MCF 10A (cell line): ENCODE measurements at regions not wholly inside any gene's neighbourhood (a gene's known extent, or its start where the extent isn't known, plus 50 kb on each side); places are given as distances from the start of the nearest gene placed in this dataset.

Source experiments
- BruUV-seq: library from RNA; stranded (reverse); fragments of 400-500 nt; replicated peaks from 2 replicates; lab custom pipeline; 2021; lab: Mats Ljungman, UMichigan
- CTCF ChIA-PET: fragments of 300-600 bp; sonication (Branson Sonifier 250); formaldehyde crosslinking; extraction: SDS; loops from one replicate; lab custom pipeline; 2021; ENCODE audit warnings: antibody characterized with exemption, inconsistent platforms; lab: Yijun Ruan, JAX
- POLR2A ChIA-PET: fragments of 300-600, 350-650 bp; sonication (Branson Sonifier 250); formaldehyde crosslinking; extraction: SDS; loops from one replicate; lab custom pipeline; 2020; ENCODE audit warnings: antibody characterized with exemption, inconsistent platforms; lab: Yijun Ruan, JAX
- DNase-seq: peaks from one replicate; pipeline ENCODE4 v3.0.0-alpha.2; 2018; ENCODE audit not compliant: unreplicated experiment
- H3K27ac Mint-ChIP-seq: one replicate; pipeline ENCODE4 v1.8.0; 2022; ENCODE audit warnings: mild to moderate bottlenecking, low read depth, mixed read lengths; ENCODE audit not compliant: unreplicated experiment
- H3K27me3 Mint-ChIP-seq: one replicate; pipeline ENCODE4 v1.8.0; 2022; ENCODE audit warnings: mixed read lengths; ENCODE audit not compliant: insufficient read depth, unreplicated experiment
- H3K36me3 Mint-ChIP-seq: one replicate; pipeline ENCODE4 v1.8.0; 2022; ENCODE audit warnings: mild to moderate bottlenecking, moderate library complexity, mixed read lengths; ENCODE audit not compliant: insufficient read depth, unreplicated experiment
- H3K4me1 Mint-ChIP-seq: one replicate; pipeline ENCODE4 v1.8.0; 2022; ENCODE audit warnings: mixed read lengths; ENCODE audit not compliant: insufficient read depth, unreplicated experiment
- H3K4me3 Mint-ChIP-seq: one replicate; pipeline ENCODE4 v1.8.0; 2022; ENCODE audit warnings: mild to moderate bottlenecking, moderate library complexity, mixed read lengths; ENCODE audit not compliant: unreplicated experiment
- H3K9me3 Mint-ChIP-seq: one replicate; pipeline ENCODE4 v1.8.0; 2022; ENCODE audit warnings: mixed read lengths; ENCODE audit not compliant: unreplicated experiment
- CTCF ChIP-seq: fragments of 200-600 bp; IDR thresholded peaks from one replicate; pipeline ENCODE4 v1.8.0; 2022; ENCODE audit warnings: antibody characterized with exemption, mild to moderate bottlenecking; ENCODE audit not compliant: unreplicated experiment
- intact Hi-C: fragments of 100-400 bp; cut with micrococcal nuclease; formaldehyde crosslinking; loops from 2 replicates; pipeline ENCODE4 v1.14.1; 2022

GRCh38 chrX:40966213-40966820 lies 118.9 kb upstream of the USP9X start:
- TF ChIP-seq CTCF, result no peak
- no peaks in the 10 kb centered on the region for H3K36me3 Mint-ChIP-seq
- BruUV-seq, result no TSS peak
- DNase-seq, result no peak
- H3K4me1 Mint-ChIP-seq, result no peaks in the 10 kb centered on the region
- no peak overlapping the region for H3K27ac Mint-ChIP-seq
- no peak overlapping the region for H3K4me3 Mint-ChIP-seq
- ChIA-PET CTCF (interaction anchor here (0.6 kb wide), 1 partner anchor 86 kb away, joined by 3 read pairs; no protein-coding TSS in a partner anchor), POLR2A (no interaction called here)
- H3K27me3 Mint-ChIP-seq, result peaks cover 71% of the 10 kb centered on the region
- intact Hi-C loops, result no loop called here
- peaks cover 5% of the 10 kb centered on the region for H3K9me3 Mint-ChIP-seq

DNA sequence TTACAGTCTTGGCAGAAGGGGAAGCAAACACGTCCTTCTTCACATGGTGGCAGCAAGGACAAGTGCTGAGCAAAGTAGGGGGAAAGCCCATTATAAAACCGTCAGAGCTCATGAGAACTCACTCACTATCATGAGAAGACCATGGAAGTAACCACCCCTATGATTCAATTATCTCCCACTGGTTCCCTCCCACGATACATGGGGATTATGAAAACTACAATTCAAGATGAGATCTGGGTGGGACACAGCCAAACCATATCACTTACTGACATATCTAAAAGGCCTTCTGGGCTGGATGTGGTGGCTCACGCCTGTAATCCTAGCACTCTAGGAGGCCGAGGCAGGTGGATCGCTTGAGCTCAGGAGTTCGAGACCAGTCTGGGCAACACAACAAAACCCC lies 117.1 kb upstream of the USP9X start:
- no TSS peak for BruUV-seq
- DNase-seq, result no peak
- Mint-ChIP-seq H3K36me3 (no peaks in the 10 kb centered on the region), H3K9me3 (peaks cover 7% of the 10 kb centered on the region), H3K27ac (no peak overlapping the region), H3K4me1 (no peaks in the 10 kb centered on the region), H3K27me3 (peaks cover 85% of the 10 kb centered on the region), H3K4me3 (no peak overlapping the region)
- CTCF ChIA-PET, result no interaction called here
- TF ChIP-seq CTCF, result no peak
- intact Hi-C loops, result no loop called here
- POLR2A ChIA-PET, result no interaction called here

DNA sequence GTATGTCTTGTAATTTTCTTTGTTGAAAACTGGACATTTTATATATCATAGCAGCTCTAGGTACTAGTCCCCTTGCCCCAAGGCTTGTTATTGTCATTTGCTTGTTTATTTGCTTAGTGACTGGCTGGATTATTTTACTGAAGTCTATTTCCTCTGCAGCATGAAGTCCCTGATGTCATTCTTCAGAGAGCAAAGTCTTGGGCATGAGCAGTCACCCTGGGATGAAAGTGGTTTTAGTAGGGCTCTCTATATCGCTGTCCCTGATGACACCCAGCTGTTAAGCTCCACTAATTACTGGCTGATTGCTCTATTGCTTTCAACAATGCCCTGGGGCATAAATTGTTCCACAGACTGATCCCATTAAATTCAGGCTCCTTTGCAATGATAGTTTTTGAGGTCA lies 113.5 kb upstream of the USP9X start:
- no peaks in the 10 kb centered on the region for H3K36me3 Mint-ChIP-seq
- no peak for TF ChIP-seq CTCF
- peaks cover 87% of the 10 kb centered on the region for H3K27me3 Mint-ChIP-seq
- peaks cover 5% of the 10 kb centered on the region for H3K4me1 Mint-ChIP-seq
- POLR2A ChIA-PET, result interaction anchor here (0.6 kb wide), 1 partner anchor 168 kb away, joined by 3 read pairs; no protein-coding TSS in a partner anchor
- CTCF ChIA-PET, result no interaction called here
- H3K27ac Mint-ChIP-seq, result no peak overlapping the region
- H3K9me3 Mint-ChIP-seq, result peaks cover 7% of the 10 kb centered on the region
- H3K4me3 Mint-ChIP-seq, result no peak overlapping the region
- intact Hi-C loops, result no loop called here
- no TSS peak for BruUV-seq
- no peak for DNase-seq

DNA sequence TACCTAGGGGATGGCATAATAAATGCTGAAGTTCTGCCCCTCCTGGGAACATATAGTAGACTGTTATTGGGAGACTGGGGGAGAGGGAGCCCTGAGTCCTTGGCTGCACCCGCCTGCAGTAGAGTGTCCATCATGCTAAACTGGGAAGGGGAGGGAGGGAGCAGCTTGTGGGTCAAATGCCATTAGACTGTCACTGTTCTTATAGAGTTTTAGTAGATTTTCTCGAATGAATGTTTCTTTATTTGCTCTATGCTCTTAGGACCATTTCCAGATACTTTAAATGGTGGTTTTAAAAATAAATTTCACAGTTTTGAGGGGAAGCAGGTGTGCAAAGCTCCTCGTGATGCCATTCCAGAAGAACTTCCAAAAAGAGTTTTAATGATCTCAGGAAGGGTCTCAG lies 111.6 kb upstream of the USP9X start:
- peaks cover 5% of the 10 kb centered on the region for H3K4me1 Mint-ChIP-seq
- peaks cover 20% of the 10 kb centered on the region for H3K9me3 Mint-ChIP-seq
- DNase-seq, result no peak
- no peak for TF ChIP-seq CTCF
- POLR2A ChIA-PET, result interaction anchor here (1.8 kb wide), 1 partner anchor 14 kb away, joined by 6 read pairs; no protein-coding TSS in a partner anchor
- intact Hi-C loops, result no loop called here
- no peak overlapping the region for H3K27ac Mint-ChIP-seq
- H3K36me3 Mint-ChIP-seq, result no peaks in the 10 kb centered on the region
- H3K27me3 Mint-ChIP-seq, result peaks cover 79% of the 10 kb centered on the region
- no peak overlapping the region for H3K4me3 Mint-ChIP-seq
- CTCF ChIA-PET, result interaction anchor here (1.2 kb wide), 1 partner anchor 18 kb away, joined by 3 read pairs; no protein-coding TSS in a partner anchor
- no TSS peak for BruUV-seq
